HG03520 (cell line): ENCODE measurements at regions not wholly inside any gene's neighbourhood (a gene's known extent, or its start where the extent isn't known, plus 50 kb on each side); places are given as distances from the start of the nearest gene placed in this dataset.
A peak's percentile ranks its signal among the peaks of the same experiment; 100 is the strongest.
"Not testable (repeated sequence)": the region's sequence is repeated elsewhere in the genome, so short reads cannot be mapped to it uniquely, and the experiment has no call there.

Experiments used
- ATAC-seq: cut with Tn5 transposase; IDR thresholded peaks from one replicate; pipeline ENCODE4 v1.9.1; 2021; ENCODE audit warnings: mild to moderate bottlenecking, moderate library complexity; ENCODE audit not compliant: unreplicated experiment

DNA sequence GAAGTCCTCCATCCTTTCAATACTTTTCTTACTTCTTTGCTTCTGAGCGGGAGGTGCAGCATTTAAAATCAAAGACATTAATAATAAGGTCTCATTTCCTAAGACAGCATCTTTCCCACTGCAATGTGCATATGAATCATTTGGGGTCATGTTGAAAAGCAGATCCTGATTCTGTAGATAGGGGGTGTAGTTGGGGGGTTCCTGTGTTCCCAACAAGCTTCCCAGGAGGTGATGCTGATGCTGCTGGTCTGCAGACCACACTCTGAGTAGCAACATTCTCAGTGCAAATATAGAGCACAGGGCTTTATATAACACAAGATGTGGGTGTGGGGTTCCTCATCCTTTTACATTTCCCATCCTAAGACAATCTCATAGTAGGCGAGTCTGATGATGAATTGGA lies 126.5 kb upstream of the PALM2AKAP2 start:
- no peak for ATAC-seq

DNA sequence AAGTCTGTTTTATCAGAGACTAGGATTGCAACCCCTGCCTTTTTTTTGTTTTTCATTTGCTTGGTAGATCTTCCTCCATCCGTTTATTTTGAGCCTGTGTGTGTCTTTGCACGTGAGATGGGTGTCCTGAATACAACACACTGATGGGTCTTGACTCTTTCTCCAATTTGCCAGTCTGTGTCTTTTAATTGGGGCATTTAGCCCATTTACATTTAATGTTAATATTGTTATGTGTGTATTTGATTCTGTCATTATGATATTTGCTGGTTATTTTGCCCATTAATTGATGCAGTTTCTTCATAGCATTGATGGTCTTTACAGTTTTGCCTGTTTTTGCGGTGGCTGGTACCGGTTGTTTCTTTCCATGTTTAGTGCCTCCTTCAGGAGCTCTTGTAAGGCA lies 116.0 kb upstream of the PALM2AKAP2 start:
- not testable (repeated sequence) for ATAC-seq

DNA sequence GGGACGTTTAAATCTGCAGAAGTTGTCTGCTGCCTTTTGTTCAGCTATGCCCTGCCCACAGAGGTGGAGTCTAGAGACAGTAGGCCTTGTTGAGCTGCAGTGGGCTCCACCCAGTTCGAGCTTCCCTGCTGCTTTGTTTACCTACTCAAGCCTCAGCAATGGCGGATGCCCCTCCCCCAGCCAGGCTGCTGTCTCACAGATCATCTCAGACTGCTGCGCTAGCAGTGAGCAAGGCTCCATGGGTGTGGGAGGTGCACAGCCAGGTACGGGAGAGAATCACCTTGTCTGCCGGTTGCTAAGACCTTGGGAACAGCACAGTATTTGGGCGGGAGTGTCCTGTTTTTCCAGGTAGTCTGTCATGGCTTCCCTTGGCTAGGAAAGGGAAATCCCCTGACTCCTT lies 114.3 kb upstream of the PALM2AKAP2 start:
- not testable (repeated sequence) for ATAC-seq

DNA sequence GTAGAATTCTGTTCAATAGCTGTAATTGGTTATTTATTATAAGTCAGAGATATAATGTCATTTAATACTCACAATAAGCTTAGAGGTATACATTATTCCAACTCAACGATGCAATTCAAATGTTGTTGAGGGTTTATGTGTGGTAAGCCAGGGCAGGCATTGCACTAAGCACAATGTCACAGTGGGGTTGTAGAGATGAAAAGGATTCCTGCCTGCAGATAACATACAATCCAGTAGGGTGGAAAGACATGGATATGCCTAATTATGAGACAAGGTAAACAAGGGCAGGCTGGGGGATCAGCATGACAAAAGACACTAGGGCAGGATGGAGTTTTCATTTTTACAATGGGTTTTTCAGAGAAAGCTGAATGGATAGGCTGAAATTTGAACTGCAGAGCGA lies 98.7 kb upstream of the PALM2AKAP2 start:
- ATAC-seq = no peak

DNA sequence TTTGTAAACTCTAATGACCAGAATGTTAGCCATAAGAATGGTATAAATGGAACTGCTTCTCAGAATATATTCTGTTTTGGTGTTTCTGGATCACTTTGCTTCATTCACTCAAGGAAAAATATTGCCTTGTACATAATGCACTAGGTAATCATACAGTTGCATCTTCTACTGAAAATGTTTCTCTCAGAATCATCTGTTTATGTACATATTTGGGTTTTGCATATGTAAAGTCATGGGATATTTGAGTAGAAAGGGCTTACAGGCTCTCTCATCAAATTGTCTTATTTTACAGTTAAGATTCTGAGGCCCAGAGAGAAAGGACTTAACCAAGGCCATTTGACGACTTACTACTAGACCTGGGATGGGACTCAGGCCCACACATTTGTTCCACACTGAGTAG lies 97.8 kb upstream of the PALM2AKAP2 start:
- no peak for ATAC-seq

DNA sequence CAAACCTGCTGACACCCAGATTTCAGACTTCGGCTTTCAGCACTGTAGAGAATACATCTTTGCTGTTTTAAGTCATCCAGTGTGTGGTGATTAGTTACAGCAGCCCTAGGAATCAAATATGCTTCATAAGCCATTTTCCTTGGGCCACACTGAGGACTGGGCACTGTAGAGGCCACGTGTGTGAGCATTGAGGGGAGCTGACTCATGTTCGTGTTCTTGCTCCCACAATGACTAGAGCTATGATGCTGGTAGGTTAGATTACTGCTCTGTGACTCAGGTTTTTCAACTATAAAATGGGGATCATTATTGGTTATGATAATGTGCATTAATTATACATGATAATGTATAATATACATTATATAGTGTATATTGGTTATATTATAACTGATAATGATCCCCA lies 96.5 kb upstream of the PALM2AKAP2 start:
- ATAC-seq = no peak

DNA sequence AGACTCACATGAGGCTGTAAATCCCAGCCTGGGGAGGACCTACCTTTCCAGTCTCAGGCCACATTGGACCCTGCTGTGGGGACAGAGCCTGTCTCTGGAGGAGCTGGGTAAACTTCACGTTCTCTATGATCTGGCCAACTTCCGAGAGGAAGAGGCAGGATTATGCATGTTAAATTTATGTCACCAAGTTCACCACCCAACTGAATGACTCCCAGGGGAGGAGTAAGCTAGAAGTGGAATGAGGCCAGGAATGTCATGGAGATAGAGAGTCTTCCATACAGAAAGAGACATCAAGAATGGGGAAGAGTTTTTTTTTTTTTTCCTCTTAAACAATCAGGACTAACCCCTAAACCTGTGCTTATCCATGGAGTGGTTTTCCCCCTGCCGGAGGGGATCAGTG lies 90.3 kb upstream of the PALM2AKAP2 start:
- no peak for ATAC-seq

DNA sequence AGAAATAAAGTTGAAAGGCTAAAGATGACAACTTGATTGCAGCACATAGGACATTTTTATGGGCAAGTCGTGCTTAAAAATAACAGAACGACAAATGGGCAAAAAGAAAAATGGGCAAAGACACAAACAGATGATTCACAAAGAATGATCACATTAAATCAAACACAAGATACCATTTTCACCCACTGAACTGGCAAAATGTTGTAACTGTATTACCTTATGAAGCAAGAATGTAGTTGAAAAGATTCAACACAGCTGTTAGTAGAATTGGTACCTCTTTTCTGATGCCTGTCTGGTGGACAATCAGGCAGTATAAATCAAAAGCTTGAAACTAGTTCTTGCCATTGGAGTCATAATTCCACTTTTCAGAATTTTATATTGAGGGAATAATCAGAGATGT lies 81.0 kb upstream of the PALM2AKAP2 start:
- no peak for ATAC-seq

DNA sequence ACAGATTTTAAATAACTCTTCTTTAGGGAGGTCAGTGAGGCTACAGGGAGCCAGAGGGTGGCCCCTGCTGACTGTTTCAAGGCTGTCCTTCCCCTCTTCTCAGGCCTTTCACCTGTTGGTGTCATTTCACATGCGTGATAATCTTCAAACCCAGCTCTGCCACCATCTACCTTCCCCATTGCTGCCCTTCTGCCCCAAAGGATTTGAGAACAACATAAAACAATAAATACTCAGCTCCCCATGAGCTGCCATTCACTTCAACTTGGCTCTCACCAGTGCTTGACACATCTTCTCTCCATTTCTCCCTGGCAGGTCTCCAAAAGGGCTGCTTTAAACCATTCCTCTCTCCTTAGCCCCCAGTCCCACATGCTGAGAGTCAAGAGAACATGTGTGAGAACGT lies 75.5 kb upstream of the PALM2AKAP2 start:
- ATAC-seq = no peak

DNA sequence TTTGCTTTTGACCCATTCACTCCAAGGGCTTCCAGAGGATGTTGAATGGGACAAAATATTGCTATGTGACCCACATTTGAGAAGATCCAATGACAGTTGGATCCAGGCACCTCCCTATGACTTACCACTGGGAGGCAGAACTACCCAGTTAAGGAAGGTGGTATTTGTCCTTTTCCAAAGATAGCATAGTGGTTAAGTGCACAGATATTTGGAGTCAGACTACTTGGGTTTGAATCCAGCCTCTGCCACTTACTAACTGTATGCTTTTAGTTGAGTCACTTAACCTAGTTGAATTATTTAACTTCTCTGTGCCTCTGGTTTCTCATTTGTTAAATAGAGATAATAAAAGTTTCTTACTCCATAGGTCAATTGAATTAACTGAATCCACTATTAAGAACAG lies 74.5 kb upstream of the PALM2AKAP2 start:
- no peak for ATAC-seq

DNA sequence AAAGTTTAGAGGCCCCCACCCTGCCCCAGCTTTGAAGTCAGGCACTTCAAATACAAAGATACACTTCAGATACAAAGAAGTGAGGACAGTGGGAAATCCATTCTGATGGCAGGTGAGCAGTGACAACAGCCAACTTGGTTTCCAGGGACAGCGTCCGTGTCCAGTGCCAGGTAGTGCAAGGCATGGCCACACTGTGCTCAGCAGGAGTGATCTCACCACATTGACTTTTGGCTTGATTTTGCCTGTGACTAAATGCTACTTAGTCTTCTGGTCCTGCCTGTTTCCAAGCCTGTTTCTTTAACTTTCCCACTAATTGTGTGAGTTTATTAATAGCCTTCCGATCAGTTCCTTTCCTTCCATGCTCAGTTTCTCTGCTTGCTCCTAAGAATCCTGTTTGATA lies 72.6 kb upstream of the PALM2AKAP2 start:
- no peak for ATAC-seq

DNA sequence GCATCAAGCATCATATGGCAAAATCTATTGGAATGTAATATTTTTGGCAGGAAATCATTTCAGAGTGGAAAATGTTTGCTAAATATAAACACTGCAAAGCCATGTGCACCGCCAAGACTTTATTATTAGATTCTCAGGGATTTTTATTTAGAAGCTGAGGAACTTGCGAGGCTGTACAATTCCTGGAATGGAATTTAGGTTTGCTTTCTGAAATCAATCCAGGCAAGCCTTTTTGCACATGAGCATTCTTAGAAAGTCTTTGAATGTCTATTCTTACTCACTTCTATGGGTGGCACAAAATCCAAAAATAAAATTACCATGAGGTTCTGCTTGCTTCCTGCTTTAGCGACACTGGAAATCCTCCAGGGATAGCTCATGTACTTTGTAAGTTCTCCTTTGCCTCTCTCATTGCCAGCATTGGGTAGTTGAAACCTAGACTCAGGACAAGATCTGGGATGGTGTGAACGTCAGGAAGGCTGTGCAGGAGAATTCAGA lies 71.5 kb upstream of the PALM2AKAP2 start:
- ATAC-seq = no peak

DNA sequence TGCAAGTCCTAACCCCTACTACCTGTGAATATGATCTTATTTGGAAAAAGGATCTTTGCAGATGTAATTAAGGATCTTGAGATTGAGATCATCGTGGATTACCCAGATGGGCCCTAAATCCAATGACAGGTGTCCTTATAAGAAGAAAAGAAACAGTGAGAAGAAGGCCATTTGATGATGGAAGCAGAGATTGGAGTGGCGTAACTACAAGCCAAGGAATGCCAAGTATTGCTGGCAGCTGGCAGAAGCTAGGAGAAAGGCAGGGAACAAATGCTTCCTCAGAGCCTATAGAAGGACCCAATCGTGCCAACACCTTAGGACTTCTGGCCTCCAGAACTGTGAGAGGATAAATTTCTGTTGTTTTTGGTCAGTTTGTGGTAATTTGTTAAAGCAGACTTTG lies 70.1 kb upstream of the PALM2AKAP2 start:
- ATAC-seq = no peak

DNA sequence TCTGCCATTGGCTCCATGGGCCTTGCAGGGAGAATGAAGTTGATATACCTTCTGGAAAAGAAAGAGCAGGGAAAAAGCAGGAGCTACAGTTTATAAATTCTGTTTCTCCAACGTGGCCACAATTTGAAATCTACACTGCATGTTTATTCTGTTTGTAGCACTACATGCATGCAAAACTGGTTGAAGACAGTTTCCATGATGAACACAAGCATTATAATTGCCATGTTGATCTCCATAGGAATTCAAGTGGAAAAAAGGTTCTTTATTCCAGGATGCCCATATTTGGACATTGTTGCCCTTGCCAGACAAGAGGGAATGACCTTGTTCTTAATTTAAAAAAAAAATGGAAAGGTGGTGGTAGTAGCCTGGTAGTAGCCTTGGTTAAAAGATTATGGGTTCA lies 69.2 kb upstream of the PALM2AKAP2 start:
- ATAC-seq = no peak

DNA sequence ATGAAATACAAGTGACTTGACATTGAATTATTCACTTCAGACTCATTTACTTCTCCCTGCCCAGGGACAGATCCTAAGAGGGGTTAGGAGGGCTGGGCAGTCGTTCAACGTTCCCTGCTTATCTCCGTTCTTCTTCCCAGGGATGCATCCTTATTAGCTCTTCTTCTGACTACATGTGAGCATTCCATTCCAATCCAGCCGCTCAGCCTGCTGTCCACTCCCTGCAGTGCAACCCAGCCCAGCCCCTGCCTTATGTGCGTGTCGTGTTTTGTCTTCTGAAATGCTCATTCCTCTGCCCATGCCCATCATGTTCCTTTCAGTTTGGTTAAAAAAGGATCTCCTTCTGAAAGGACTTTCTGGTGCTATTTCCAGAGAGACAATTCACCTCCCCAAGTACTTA lies 64.7 kb upstream of the PALM2AKAP2 start:
- ATAC-seq = no peak

DNA sequence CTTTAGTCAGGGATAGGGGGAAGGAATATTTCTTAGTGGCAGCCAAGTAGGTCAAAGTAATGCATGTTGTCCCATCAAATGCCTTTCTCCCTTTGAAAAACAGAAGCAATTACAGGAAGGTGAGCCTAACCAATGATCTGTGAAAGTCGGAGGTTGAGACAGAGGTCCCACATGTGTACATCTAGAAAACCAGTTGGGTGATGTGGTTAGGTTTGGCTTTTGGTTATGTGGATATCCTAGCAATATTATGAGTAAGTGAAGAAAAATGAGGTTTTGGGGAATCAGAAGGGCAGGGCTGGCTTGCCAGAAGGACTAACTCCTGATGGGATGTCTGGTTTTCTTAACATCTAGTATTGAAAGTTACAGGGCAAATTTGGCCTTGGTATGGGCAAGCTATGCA lies 63.4 kb upstream of the PALM2AKAP2 start:
- no peak for ATAC-seq

DNA sequence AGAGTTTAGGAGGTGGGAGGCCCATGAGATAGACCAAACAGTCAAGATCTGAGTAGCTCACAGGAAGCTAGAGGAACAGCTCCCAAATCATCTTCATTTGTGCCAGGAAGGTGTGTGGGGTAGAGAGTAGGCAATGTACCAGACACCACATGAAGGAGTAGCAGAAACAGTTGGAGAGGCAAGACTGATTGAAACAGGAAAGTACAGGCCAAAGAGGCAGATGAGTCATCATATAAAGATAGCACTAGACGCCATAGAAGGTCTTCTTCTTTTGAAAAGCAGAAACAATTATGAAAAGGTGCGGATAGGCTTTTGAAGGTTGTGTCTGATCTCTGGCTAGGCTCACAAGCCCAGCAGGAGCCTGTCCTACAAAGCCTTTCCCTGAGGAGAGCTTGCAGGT lies 62.7 kb upstream of the PALM2AKAP2 start:
- ATAC-seq = peak; percentile 56

DNA sequence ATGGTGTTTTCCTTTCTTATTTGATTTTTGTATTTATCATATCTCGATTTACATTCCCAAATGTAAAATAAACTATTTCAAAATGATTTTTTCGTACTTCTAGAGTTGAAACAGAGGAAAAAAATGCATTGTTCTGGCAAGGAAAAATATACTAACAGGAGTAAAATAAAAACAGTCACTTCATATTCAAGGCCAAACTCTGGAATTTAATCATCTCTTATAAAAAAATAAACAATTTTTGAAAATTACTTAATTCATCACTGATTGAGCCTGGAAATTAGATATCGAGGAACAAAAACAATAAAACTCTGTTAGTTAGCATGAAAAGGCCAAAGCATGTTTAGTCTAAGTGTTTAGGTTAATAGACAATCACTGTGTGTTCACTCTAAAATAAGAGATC lies 61.1 kb upstream of the PALM2AKAP2 start:
- ATAC-seq = no peak

DNA sequence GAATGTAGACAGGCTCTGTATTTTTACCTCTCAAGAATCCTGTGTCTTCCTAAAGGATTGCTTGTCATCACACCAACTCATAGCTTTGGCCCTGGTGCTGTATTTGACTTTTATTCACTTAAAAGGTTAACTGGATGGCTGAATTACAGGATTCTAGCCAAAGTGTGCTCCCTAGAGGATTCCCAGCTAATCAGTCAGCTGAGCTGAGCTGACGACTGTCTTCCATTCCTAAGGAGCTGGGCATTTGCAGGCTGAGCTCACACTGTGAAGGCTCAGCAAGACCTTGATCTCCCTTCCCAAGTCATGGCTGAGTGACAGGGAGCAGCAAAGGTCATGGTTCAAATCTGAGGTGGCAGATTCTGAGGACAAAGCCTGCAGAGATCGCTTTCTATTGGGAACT lies 59.0 kb upstream of the PALM2AKAP2 start:
- ATAC-seq = no peak

DNA sequence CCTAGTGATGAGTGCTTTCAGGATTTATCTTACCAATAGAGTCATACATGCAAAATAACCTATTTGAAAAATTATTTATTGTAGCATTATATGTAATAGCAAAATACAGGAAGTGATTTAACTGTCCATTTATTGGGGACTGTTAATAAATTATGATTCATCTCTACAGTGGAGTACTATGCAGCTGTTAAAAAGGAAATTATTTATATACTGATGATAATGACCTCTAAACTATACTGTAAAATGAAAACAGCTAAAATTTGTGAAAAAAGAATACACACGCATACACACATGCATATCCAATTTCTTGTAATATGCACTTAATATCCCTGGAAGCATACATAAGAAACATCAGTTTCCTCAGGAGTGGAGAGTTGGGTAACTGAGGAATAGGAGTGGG lies 58.0 kb upstream of the PALM2AKAP2 start:
- no peak for ATAC-seq

DNA sequence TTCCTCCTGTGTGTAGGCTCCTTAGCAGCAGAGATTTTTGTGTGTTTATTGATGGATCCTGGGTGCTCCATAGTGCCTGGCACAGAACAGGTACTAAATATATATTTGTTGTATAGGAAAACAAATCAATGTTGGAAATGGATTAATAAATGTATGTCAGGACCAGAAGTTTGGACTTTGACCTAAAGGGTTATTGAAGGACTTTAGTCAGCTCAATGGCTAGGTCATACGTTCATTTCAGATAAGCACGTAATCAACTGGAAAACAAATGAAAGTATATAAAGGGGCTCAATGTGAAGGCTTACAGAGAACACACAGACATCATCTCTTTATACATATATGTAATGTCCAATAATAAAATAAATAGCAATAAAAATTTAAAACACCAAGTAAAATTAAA lies 56.2 kb upstream of the PALM2AKAP2 start:
- no peak for ATAC-seq

DNA sequence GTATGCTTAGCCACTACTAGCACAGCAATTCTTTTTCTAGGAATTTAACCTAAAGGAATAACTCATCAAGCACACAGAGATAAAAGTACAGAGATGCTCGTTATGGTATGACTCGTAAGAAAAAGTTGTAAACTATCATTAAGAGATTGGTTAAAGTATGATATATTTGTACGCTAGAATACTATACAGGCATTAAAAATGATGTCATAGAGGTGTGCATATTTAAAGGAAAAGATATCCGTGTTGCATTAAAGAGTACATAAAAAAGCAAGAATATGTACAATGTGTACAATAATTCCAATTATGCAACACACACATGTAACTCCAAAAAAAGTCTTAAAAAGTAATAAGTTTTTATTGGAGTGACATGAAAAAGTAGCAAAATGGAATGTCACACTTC lies 54.5 kb upstream of the PALM2AKAP2 start:
- no peak for ATAC-seq

DNA sequence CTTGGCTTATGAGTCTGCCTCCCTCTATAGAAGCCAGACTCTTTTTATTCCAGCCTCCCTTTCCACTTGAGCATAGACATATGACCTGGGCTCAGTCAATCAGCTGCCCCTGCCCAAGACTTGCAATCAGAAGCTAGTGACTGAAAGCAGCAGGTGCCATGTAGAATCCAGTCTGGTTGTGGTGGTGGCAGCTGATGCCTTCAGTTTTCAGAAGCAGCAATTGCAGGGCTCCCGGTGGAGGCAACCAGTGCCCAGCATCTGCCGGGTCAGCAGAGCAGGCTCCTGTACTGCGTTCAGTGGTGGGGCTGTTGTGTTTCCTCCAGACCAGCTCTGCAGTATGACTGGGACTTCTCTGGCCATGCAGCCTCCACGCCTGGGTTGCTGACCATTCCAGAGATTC lies 53.9 kb upstream of the PALM2AKAP2 start:
- ATAC-seq = no peak
